Uterus (tissue), 2 donors: ENCODE measurements at regions not wholly inside any gene's neighbourhood (a gene's known extent, or its start where the extent isn't known, plus 50 kb on each side); places are given as distances from the start of the nearest gene placed in this dataset.

Source experiments
- POLR2A ChIP-seq, 2 donors: fragments of 450-650 bp; IDR thresholded peaks; one replicate each; pipeline ENCODE4 v1.6.1; 2016; ENCODE audit warnings: antibody characterized with exemption in 2 of 2, mild to moderate bottlenecking in 1 of 2, moderate library complexity in 1 of 2
- TF ChIP-seq, protein P1 (sequence below), 4 experiments: fragments of 200-600 bp in 2 of 4; fragments of 450-650 bp in 2 of 4; sonication (generic) in 2 of 4; IDR thresholded peaks; one replicate each; pipeline ENCODE4 v1.5.1; 2016 to 2019; ENCODE audit warnings: antibody characterized with exemption in 4 of 4, mild to moderate bottlenecking in 2 of 4, moderate library complexity in 1 of 4

DNA sequence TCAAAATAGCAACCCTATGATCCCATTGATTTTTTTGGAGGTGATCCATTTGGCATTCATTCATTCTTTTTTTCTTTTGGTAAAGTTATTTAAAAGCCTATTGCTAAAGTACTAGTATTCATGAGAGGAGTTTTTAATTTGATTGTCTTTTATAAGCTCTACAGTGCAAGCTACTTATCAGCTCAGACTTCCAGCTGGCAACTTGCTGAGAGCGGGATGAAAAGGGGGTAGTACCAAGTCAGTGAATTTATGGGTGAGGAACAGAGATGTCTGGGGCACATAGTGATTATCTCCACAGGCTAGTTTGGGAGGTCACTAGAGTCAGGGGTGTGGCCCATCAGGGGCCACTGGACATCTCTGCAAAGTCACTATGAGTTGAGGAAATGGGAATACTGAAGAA, 202.4 kb downstream of the PIK3C3 start:
- TF ChIP-seq, protein P1, sequence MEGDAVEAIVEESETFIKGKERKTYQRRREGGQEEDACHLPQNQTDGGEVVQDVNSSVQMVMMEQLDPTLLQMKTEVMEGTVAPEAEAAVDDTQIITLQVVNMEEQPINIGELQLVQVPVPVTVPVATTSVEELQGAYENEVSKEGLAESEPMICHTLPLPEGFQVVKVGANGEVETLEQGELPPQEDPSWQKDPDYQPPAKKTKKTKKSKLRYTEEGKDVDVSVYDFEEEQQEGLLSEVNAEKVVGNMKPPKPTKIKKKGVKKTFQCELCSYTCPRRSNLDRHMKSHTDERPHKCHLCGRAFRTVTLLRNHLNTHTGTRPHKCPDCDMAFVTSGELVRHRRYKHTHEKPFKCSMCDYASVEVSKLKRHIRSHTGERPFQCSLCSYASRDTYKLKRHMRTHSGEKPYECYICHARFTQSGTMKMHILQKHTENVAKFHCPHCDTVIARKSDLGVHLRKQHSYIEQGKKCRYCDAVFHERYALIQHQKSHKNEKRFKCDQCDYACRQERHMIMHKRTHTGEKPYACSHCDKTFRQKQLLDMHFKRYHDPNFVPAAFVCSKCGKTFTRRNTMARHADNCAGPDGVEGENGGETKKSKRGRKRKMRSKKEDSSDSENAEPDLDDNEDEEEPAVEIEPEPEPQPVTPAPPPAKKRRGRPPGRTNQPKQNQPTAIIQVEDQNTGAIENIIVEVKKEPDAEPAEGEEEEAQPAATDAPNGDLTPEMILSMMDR (IDR thresholded peaks at IDR 0.05): no peak
- TF ChIP-seq POLR2A (IDR thresholded peaks at IDR 0.05): no peak
